Ureter (tissue), 1 donor: ENCODE measurements at regions not wholly inside any gene's neighbourhood (a gene's known extent, or its start where the extent isn't known, plus 50 kb on each side); places are given as distances from the start of the nearest gene placed in this dataset.

Source experiments
- DNase-seq: peaks from one replicate; pipeline ENCODE4 v3.0.0-alpha.2; 2020; ENCODE audit warnings: low spot score
- donor health status: DM: yes; HTN: yes; CAD: no.

- no peak for DNase-seq
These were observed 66.0 kb upstream of the TENM3 start for GRCh38 chr4:182177166-182177565.

- no peak for DNase-seq
These were observed 64.1 kb upstream of the TENM3 start for GRCh38 chr4:182179105-182179504.

GRCh38 chr4:182179751-182180150, 63.5 kb upstream of the TENM3 start:
- no peak for DNase-seq

GRCh38 chr4:182185491-182185890, 57.7 kb upstream of the TENM3 start:
- DNase-seq, result no peak

- no peak for DNase-seq
These were observed 55.5 kb upstream of the TENM3 start for GRCh38 chr4:182187674-182188073.

GRCh38 chr4:182188622-182189021, 54.6 kb upstream of the TENM3 start:
- DNase-seq, result no peak

- no peak for DNase-seq
These were observed 53.9 kb upstream of the TENM3 start for GRCh38 chr4:182189103-182189878.

- no peak for DNase-seq
These were observed 52.9 kb upstream of the TENM3 start for GRCh38 chr4:182190306-182190705.

GRCh38 chr4:182192511-182193181, 50.6 kb upstream of the TENM3 start:
- DNase-seq, result no peak

GRCh38 chr4:182193311-182193710, 49.9 kb upstream of the TENM3 start:
- no peak for DNase-seq
